ENCODE measurements at regions not wholly inside any gene's neighbourhood (a gene's known extent, or its start where the extent isn't known, plus 50 kb on each side); places are given as distances from the start of the nearest gene placed in this dataset.
"Not testable (repeated sequence)": the region's sequence is repeated elsewhere in the genome, so short reads cannot be mapped to it uniquely, and the experiment has no call there.

GRCh38 chr2:57049273-57049672 lies 865.5 kb downstream of the CCDC85A start:
- no peak for DNase-seq

GRCh38 chr2:57050007-57050406 lies 866.2 kb downstream of the CCDC85A start:
- DNase-seq, result no peak

GRCh38 chr2:57066301-57066700 lies 882.5 kb downstream of the CCDC85A start:
- DNase-seq, result not testable (repeated sequence)

GRCh38 chr2:57075226-57075625 lies 891.4 kb downstream of the CCDC85A start:
- DNase-seq, result no peak

- DNase-seq, result no peak
These were observed 896.2 kb downstream of the CCDC85A start for GRCh38 chr2:57080035-57080434.

- no peak for DNase-seq
These were observed 901.0 kb downstream of the CCDC85A start for GRCh38 chr2:57084697-57085281.

GRCh38 chr2:57093020-57093419 lies 909.2 kb downstream of the CCDC85A start:
- no peak for DNase-seq

- DNase-seq, result no peak
These were observed 914.1 kb downstream of the CCDC85A start for GRCh38 chr2:57097855-57098254.

GRCh38 chr2:57100436-57100835 lies 916.6 kb downstream of the CCDC85A start:
- no peak for DNase-seq

- no peak for DNase-seq
These were observed 921.9 kb downstream of the CCDC85A start for GRCh38 chr2:57105694-57106093.

- DNase-seq, result no peak
These were observed 923.6 kb downstream of the CCDC85A start for GRCh38 chr2:57107353-57107752.

GRCh38 chr2:57111531-57111930 lies 927.7 kb downstream of the CCDC85A start:
- no peak for DNase-seq

GRCh38 chr2:57119141-57119540 lies 927.5 kb upstream of the VRK2 start:
- no peak for DNase-seq

GRCh38 chr2:57126410-57126809 lies 920.2 kb upstream of the VRK2 start:
- no peak for DNase-seq

- DNase-seq, result no peak
These were observed 907.4 kb upstream of the VRK2 start for GRCh38 chr2:57139179-57139578.

GRCh38 chr2:57141269-57141668 lies 905.3 kb upstream of the VRK2 start:
- DNase-seq, result no peak

GRCh38 chr2:57146951-57147350 lies 899.7 kb upstream of the VRK2 start:
- no peak for DNase-seq

- DNase-seq, result no peak
These were observed 890.2 kb upstream of the VRK2 start for GRCh38 chr2:57156231-57156924.

- DNase-seq, result no peak
These were observed 885.6 kb upstream of the VRK2 start for GRCh38 chr2:57160976-57161375.

- no peak for DNase-seq
These were observed 869.4 kb upstream of the VRK2 start for GRCh38 chr2:57177176-57177575.

- DNase-seq, result no peak
These were observed 866.5 kb upstream of the VRK2 start for GRCh38 chr2:57180042-57180567.

- no peak for DNase-seq
These were observed 865.9 kb upstream of the VRK2 start for GRCh38 chr2:57180678-57181077.

GRCh38 chr2:57181315-57182038 lies 865.1 kb upstream of the VRK2 start:
- no peak for DNase-seq

GRCh38 chr2:57182916-57183315 lies 863.7 kb upstream of the VRK2 start:
- DNase-seq, result no peak
